Adipocyte (in vitro differentiated cells): ENCODE measurements at regions not wholly inside any gene's neighbourhood (a gene's known extent, or its start where the extent isn't known, plus 50 kb on each side); places are given as distances from the start of the nearest gene placed in this dataset.

Experiments used
- DNase-seq: peaks from one replicate; pipeline ENCODE4 v3.0.0-alpha.2; 2015; ENCODE audit warnings: low read depth
- H3K27me3 ChIP-seq: replicated peaks from 2 replicates; pipeline ENCODE4 v1.7.0; 2013; ENCODE audit warnings: mild to moderate bottlenecking, low read length, moderate library complexity; ENCODE audit not compliant: control insufficient read depth, insufficient read depth
- H3K36me3 ChIP-seq: 2 replicates; pipeline ENCODE4 v1.7.0; 2013; ENCODE audit warnings: low read length, mild to moderate bottlenecking, moderate library complexity; ENCODE audit not compliant: control insufficient read depth, insufficient read depth, severe bottlenecking
- H3K4me1 ChIP-seq: 2 replicates; pipeline ENCODE4 v1.7.0; 2013; ENCODE audit warnings: mild to moderate bottlenecking, low read length, moderate library complexity; ENCODE audit not compliant: control insufficient read depth, insufficient read depth
- H3K4me3 ChIP-seq: 2 replicates; pipeline ENCODE4 v1.7.0; 2013; ENCODE audit warnings: mild to moderate bottlenecking, low read length, moderate library complexity
- H3K9ac ChIP-seq: 2 replicates; pipeline ENCODE4 v1.7.0; 2013; ENCODE audit warnings: mild to moderate bottlenecking, low read length, moderate library complexity
- H3K9me3 ChIP-seq: 2 replicates; pipeline ENCODE4 v1.7.0; 2013; ENCODE audit warnings: mild to moderate bottlenecking, low read length, moderate library complexity; ENCODE audit not compliant: control insufficient read depth

GRCh38 chr20:63093966-63094766 is 87.4 kb upstream of the BHLHE23 start:
- Histone ChIP-seq H3K9ac (no peak overlapping the region), H3K27me3 (peaks cover 45% of the 10 kb centered on the region), H3K9me3 (no peaks in the 10 kb centered on the region), H3K4me3 (no peak overlapping the region), H3K4me1 (no peaks in the 10 kb centered on the region), H3K36me3 (no peaks in the 10 kb centered on the region)
- no peak for DNase-seq

- no peak for DNase-seq
- Histone ChIP-seq H3K4me3 (no peak overlapping the region), H3K9me3 (no peaks in the 10 kb centered on the region), H3K36me3 (no peaks in the 10 kb centered on the region), H3K9ac (no peak overlapping the region), H3K27me3 (peaks cover 42% of the 10 kb centered on the region), H3K4me1 (no peaks in the 10 kb centered on the region)
Observed at GRCh38 chr20:63092660-63093215, 86.0 kb upstream of the BHLHE23 start.

GRCh38 chr20:63091901-63092659 is 85.3 kb upstream of the BHLHE23 start:
- H3K9me3 ChIP-seq, result no peaks in the 10 kb centered on the region
- no peak for DNase-seq

GRCh38 chr20:63090682-63091571 is 84.2 kb upstream of the BHLHE23 start:
- H3K27me3 ChIP-seq, result peaks cover 37% of the 10 kb centered on the region
- no peak for DNase-seq

More at GRCh38 chr20:63091901-63092659, 85.3 kb upstream of the BHLHE23 start:
- Histone ChIP-seq H3K27me3 (peaks cover 42% of the 10 kb centered on the region), H3K4me3 (no peak overlapping the region), H3K9ac (no peak overlapping the region), H3K4me1 (no peaks in the 10 kb centered on the region), H3K36me3 (no peaks in the 10 kb centered on the region)

GRCh38 chr20:63090052-63090451 is 83.3 kb upstream of the BHLHE23 start:
- Histone ChIP-seq H3K9me3 (no peaks in the 10 kb centered on the region), H3K4me1 (no peaks in the 10 kb centered on the region), H3K27me3 (peaks cover 39% of the 10 kb centered on the region), H3K36me3 (no peaks in the 10 kb centered on the region), H3K4me3 (no peak overlapping the region), H3K9ac (no peak overlapping the region)
- DNase-seq, result no peak

More at GRCh38 chr20:63090682-63091571, 84.2 kb upstream of the BHLHE23 start:
- Histone ChIP-seq H3K4me3 (no peak overlapping the region), H3K9ac (no peak overlapping the region), H3K36me3 (no peaks in the 10 kb centered on the region), H3K9me3 (no peaks in the 10 kb centered on the region), H3K4me1 (no peaks in the 10 kb centered on the region)

GRCh38 chr20:63089051-63089907 is 82.5 kb upstream of the BHLHE23 start:
- Histone ChIP-seq H3K4me3 (no peak overlapping the region), H3K27me3 (peaks cover 39% of the 10 kb centered on the region)
- DNase-seq, result no peak

GRCh38 chr20:63087872-63088680 is 81.3 kb upstream of the BHLHE23 start:
- Histone ChIP-seq H3K4me3 (no peak overlapping the region), H3K9ac (no peak overlapping the region), H3K9me3 (no peaks in the 10 kb centered on the region), H3K27me3 (peaks cover 48% of the 10 kb centered on the region), H3K4me1 (no peaks in the 10 kb centered on the region), H3K36me3 (no peaks in the 10 kb centered on the region)
- DNase-seq, result no peak

More at GRCh38 chr20:63089051-63089907, 82.5 kb upstream of the BHLHE23 start:
- no peaks in the 10 kb centered on the region for H3K36me3 ChIP-seq
- H3K9me3 ChIP-seq, result no peaks in the 10 kb centered on the region
- H3K9ac ChIP-seq, result no peak overlapping the region
- no peaks in the 10 kb centered on the region for H3K4me1 ChIP-seq

GRCh38 chr20:63087236-63087871 is 80.6 kb upstream of the BHLHE23 start:
- no peaks in the 10 kb centered on the region for H3K36me3 ChIP-seq
- peaks cover 47% of the 10 kb centered on the region for H3K27me3 ChIP-seq
- H3K9me3 ChIP-seq, result no peaks in the 10 kb centered on the region
- no peak overlapping the region for H3K9ac ChIP-seq
- no peak overlapping the region for H3K4me3 ChIP-seq
- H3K4me1 ChIP-seq, result no peaks in the 10 kb centered on the region
- DNase-seq, result no peak

- H3K36me3 ChIP-seq, result no peaks in the 10 kb centered on the region
- H3K9me3 ChIP-seq, result no peaks in the 10 kb centered on the region
- H3K27me3 ChIP-seq, result peaks cover 53% of the 10 kb centered on the region
- H3K4me3 ChIP-seq, result no peak overlapping the region
- DNase-seq, result no peak
- no peak overlapping the region for H3K9ac ChIP-seq
- H3K4me1 ChIP-seq, result no peaks in the 10 kb centered on the region
Observed at GRCh38 chr20:63086421-63087235, 79.9 kb upstream of the BHLHE23 start.
